Inflammatory macrophage (primary cell): ENCODE measurements at regions not wholly inside any gene's neighbourhood (a gene's known extent, or its start where the extent isn't known, plus 50 kb on each side); places are given as distances from the start of the nearest gene placed in this dataset.
"Not testable (repeated sequence)": the region's sequence is repeated elsewhere in the genome, so short reads cannot be mapped to it uniquely, and the experiment has no call there.

ENCODE experiments used
- DNase-seq, 2 donors: peaks; one replicate each; pipeline ENCODE4 v3.0.0-alpha.2; 2020 to 2022

DNA sequence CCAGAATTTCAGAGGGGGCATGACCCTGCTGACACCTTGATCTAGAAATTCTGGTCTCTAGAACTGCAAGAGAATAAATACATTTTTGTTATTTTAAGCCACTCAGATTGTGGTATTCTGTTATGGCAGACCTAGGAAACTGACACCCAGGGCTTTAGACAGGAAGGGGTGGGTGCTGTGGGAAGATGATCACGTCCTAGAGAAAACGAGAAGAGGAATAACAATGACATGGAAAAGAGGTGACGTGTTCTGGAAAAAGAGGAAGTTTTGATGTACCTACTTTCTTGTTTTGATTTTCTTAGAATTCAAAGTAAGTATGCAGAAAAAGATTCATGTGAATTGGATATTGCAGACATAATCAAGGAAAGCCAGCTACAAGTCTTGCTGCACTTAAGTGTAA is 232.9 kb upstream of the RUNX1 start:
- DNase-seq: peak; percentile 86 to 87

DNA sequence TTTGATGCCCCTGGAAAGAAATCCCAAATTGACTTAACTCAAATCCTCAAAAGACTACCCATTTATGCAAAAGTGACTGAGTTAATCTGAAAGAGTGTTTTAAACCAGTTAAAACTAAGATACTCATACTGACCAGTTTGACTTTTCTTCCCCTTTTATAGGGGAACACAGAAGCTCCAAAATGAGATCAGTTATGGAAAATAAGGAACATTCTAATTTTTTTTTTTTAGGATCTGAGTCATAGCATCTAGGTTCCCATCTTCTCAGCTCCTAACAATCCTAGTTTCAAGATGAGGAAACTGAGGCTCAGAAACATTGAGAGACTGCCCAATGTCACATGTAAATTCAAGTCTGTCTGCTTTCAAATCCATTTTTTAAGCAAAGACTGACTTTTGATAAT is 231.1 kb upstream of the RUNX1 start:
- DNase-seq: peak; percentile 40 to 79

- DNase-seq: no peak
These were observed 226.7 kb upstream of the RUNX1 start for GRCh38 chr21:35275776-35276175.

- DNase-seq: no peak
These were observed 225.8 kb upstream of the RUNX1 start for GRCh38 chr21:35274923-35275322.

DNA sequence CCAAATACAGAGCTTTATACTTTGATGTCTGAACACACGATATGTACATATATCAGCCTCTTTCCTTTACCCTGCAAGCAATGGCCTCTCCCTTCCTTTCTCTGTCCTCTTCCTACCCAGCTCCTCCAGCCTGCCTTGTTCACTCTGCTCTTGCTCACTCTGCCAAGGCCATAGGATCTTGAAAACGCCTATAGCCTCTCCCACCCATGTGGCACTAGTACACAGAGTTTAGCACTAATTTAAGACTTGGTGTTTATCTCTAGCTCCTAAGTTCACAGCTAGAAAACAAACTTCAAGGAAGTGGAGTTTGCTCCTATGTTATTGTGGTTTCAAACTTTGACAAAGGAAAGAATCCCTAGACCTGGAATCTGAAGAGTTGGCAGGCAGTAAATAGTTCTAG is 225.0 kb upstream of the RUNX1 start:
- DNase-seq: no peak

DNA sequence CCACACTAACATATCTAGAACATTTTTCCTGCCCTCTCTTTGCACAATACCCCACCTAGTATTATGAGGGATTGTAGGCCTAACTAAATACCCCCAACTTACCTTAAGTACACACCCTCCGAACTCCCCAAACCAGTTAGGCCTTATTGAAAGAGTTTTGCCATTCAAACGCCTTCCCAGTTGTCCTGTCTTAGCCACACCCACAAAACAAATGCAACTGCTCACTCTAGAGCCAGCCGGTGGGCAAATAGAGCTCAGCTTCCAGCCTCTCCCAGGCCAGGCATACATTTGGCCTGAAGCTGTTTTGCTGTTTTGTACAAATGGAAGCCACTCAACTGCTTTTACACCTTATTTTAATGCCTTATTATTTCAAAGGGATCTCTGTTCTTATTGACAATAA is 224.2 kb upstream of the RUNX1 start:
- DNase-seq: no peak

GRCh38 chr21:35271344-35272118 is 222.4 kb upstream of the RUNX1 start:
- DNase-seq: not testable (repeated sequence)

DNA sequence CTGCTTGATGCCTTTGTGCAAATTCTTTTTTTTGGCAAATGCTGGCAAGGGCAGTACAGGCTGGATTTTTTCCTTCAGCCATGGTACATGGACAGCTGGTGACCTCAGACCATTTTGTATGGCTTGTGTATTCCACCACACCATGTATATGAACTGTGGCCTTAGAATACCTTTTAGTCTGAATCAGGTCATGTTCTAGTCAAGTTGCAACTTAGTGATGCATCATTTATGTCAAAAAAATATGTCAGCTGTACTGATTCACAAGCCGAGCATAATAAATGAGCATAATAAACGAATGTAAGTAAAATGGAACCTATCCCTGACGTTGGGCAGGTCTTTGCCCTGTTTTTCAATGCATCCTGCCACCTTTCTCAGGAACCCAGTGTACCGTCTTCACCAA is 219.7 kb upstream of the RUNX1 start:
- no peak for DNase-seq

- DNase-seq: no peak
These were observed 219.2 kb upstream of the RUNX1 start for GRCh38 chr21:35268261-35268660.

GRCh38 chr21:35266546-35266945 is 217.4 kb upstream of the RUNX1 start:
- DNase-seq: no peak

GRCh38 chr21:35265170-35265877 is 216.2 kb upstream of the RUNX1 start:
- peak; percentile 28 to 32 for DNase-seq

- no peak for DNase-seq
These were observed 210.4 kb upstream of the RUNX1 start for GRCh38 chr21:35259457-35259856.

GRCh38 chr21:35258521-35258920 is 209.4 kb upstream of the RUNX1 start:
- no peak for DNase-seq

DNA sequence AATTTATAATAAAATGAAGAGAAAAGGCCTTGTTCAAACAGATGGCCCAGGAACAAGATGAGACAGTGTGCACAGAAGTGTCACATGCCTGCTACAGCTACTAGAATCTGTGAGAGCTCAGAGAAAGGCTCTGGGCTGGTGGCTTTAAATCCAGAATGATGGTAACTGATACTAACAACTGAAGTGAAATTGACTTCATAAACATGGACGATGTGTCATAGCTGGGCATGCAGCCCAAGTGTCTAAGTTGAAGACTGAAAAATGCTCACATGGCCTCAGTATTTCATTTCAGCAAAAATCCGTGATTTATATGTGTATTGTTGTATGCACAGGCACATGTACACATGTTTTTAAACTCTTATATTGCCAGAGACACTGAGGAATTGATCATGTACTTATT is 208.3 kb upstream of the RUNX1 start:
- no peak for DNase-seq

DNA sequence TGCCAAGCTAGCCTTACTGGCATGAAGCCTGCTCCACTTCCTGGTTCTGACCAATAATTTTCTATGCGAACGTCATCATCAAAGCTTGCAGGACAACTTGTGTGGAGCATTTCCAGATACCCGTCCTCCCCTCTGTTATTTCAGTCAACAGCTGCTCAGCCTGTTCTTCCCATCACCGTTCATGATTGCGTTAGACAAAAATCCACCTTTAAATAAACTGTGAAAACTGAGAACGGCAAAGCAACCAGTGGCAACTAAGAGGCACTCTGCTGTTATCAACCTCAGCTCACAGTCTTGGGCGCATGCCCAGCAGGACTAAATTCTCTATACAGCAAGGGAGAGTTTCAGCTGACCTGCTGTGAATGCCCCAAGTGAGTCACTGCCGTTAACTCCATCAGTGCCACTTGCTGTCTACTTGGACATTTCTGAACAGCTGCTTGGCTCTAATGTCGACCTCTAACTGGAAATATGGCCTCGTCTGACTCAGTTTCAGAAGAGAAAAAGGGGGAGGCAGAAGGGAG is 207.4 kb upstream of the RUNX1 start:
- DNase-seq: no peak

DNA sequence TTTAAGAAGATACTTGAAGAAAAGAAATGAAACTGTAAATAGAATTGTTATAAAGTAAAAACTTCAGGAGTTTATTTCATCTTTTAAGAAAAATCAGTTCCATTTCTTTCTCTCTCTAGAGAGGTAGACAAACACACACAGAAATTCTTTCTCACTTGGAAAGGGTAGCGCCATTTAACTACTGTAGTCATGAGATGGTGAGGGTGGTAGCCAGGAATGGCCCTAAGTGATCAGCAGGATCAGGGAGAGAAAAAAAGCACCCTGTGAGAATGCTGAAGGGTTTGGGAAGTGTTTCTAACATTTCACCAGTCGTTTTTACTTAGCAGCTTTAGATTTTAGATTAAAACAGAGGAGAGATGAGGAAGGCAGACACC is 205.7 kb upstream of the RUNX1 start:
- no peak for DNase-seq

DNA sequence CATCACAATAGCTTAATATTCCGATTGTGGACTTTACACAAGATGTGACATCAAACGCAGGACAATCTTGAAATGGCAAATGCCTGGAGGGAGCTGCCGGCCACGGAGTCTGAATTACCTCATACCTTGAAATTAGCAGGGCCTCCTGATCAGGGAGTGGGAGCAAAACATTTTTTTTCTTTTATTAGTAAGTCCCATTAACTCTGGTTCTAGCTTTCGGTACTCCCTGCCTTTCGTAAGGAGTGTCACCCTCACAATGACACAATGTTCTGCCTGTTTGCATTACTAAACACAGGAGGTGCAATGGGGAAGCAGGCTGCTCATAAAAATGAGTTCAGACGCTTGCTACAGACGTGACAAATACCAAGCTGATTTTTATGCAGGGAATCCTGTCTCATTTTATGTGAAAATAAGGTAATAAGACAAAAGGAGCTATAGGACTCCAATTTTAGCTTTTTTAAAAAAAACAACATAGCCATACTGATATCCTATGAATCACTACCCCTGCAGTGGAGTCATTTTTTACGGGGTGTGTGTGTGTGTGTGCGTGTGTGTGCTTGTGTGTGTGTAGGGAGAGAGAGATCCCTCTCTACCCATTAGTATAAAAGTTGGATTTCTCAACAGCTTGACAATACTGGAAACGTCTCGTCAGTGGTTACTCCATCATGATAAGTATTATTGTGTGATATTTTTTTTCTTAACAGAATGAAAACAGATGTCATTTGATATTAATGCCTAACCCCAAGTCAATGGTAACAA is 205.1 kb upstream of the RUNX1 start:
- DNase-seq: peak; percentile 60 to 66

- DNase-seq: no peak
These were observed 203.7 kb upstream of the RUNX1 start for GRCh38 chr21:35252831-35253230.

- no peak for DNase-seq
These were observed 200.5 kb upstream of the RUNX1 start for GRCh38 chr21:35249636-35250035.

- no peak for DNase-seq
These were observed 196.8 kb upstream of the RUNX1 start for GRCh38 chr21:35245879-35246278.

GRCh38 chr21:35244514-35244913 is 195.4 kb upstream of the RUNX1 start:
- DNase-seq: peak in 1 of 2 donors; percentile 20

DNA sequence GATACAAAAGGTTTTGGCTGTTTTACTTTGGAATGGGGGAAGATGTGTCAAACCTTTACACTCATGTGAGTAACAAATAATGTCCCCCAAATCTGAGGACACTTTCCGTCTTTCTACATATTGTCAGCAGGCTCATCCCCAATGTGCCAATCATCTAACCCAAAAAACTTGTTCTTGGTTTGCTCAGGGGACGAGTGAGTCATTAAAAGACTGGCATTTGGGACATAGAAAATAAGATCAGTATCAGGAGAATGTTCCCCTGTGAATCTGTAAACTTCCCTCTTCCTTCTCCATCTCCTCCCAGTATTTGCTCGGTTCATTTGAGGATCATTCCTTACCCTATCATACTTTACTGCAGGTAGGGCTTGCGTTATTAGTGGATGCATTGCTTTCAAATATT is 194.1 kb upstream of the RUNX1 start:
- DNase-seq: no peak

- no peak for DNase-seq
These were observed 190.7 kb upstream of the RUNX1 start for GRCh38 chr21:35239811-35240219.
